TTC549 (cell line): ENCODE measurements at regions not wholly inside any gene's neighbourhood (a gene's known extent, or its start where the extent isn't known, plus 50 kb on each side); places are given as distances from the start of the nearest gene placed in this dataset.

Experiments used
- FAIRE-seq: peaks from 2 replicates; lab custom pipeline; 2012; peaks lifted over from hg19 to GRCh38; lab: Jason Lieb, UNC

GRCh38 chr4:56086073-56086541 lies 137.4 kb downstream of the CEP135 start:
- FAIRE-seq = no peak

DNA sequence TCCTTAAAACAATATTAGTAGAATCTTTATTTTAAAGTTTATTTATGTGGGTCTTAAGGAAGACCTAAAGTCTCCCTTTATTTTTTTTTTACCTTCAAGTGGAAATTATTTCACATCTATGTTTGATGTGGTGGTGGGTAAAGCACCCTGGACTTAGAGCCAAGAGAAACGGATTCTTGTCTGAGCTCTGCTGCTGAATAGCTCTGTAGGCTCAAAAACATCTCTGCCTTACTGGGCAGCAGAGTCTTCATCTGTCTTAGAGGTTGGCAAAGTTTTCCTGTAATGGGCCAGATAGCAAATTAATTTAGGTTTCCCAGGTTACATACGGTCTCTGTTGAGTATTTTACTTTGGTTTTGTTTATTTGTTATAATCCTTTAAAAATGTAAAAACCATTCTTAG lies 136.5 kb downstream of the CEP135 start:
- FAIRE-seq = no peak

GRCh38 chr4:56084851-56085250 lies 136.1 kb downstream of the CEP135 start:
- FAIRE-seq = no peak
